Endothelial cell (in vitro differentiated cells): ENCODE measurements at regions not wholly inside any gene's neighbourhood (a gene's known extent, or its start where the extent isn't known, plus 50 kb on each side); places are given as distances from the start of the nearest gene placed in this dataset.

Experiments used
- DNase-seq: peaks from one replicate; pipeline ENCODE4 v3.0.0; 2021; ENCODE audit warnings: low spot score
- H3K27ac Mint-ChIP-seq: one replicate; pipeline ENCODE4 v1.8.0; 2021; ENCODE audit warnings: mixed read lengths, inconsistent platforms; ENCODE audit not compliant: unreplicated experiment
- H3K27me3 Mint-ChIP-seq: one replicate; pipeline ENCODE4 v1.8.0; 2021; ENCODE audit warnings: mild to moderate bottlenecking, moderate library complexity, mixed read lengths, inconsistent platforms; ENCODE audit not compliant: unreplicated experiment
- H3K36me3 Mint-ChIP-seq: one replicate; pipeline ENCODE4 v1.8.0; 2021; ENCODE audit warnings: mild to moderate bottlenecking, low read depth, mixed read lengths, inconsistent platforms; ENCODE audit not compliant: unreplicated experiment
- H3K4me1 Mint-ChIP-seq: one replicate; pipeline ENCODE4 v1.8.0; 2021; ENCODE audit warnings: mild to moderate bottlenecking, mixed read lengths, inconsistent platforms; ENCODE audit not compliant: unreplicated experiment
- H3K4me3 Mint-ChIP-seq: one replicate; pipeline ENCODE4 v1.8.0; 2021; ENCODE audit warnings: mild to moderate bottlenecking, mixed read lengths, inconsistent platforms; ENCODE audit not compliant: unreplicated experiment
- H3K9me3 Mint-ChIP-seq: one replicate; pipeline ENCODE4 v1.8.0; 2021; ENCODE audit warnings: mixed read lengths, inconsistent platforms; ENCODE audit not compliant: unreplicated experiment
- CTCF ChIP-seq: fragments of 200-600 bp; sonication (generic); IDR thresholded peaks from one replicate; pipeline ENCODE4 v1.5.0; 2021; ENCODE audit warnings: antibody characterized with exemption; ENCODE audit not compliant: unreplicated experiment

GRCh38 chrX:4268676-4269075 is 555.2 kb upstream of the PRKX start:
- Mint-ChIP-seq H3K4me1 (no peaks in the 10 kb centered on the region), H3K36me3 (no peaks in the 10 kb centered on the region), H3K27me3 (no peaks in the 10 kb centered on the region), H3K27ac (no peak overlapping the region), H3K4me3 (no peak overlapping the region), H3K9me3 (no peaks in the 10 kb centered on the region)
- TF ChIP-seq CTCF, result no peak
- DNase-seq, result no peak

DNA sequence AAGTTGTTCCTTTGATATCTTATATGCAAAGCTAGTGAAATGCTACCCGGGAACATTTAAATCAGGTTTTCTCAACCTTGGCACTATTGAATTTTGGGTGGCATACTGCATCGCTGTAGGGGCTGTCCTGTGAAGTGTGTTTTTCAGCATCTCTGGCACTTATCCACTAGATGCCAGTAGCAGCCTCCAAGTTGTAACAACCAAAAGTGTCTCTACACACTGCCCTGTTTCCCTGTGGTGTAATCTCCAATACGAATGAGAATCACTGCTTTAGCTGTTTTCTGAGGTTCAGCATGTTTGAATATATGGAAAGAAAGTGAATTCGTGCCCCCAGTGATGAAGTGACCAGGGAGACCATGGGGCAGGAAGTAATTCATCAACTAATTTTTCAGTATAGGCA is 551.6 kb upstream of the PRKX start:
- Mint-ChIP-seq H3K27ac (no peak overlapping the region), H3K36me3 (no peaks in the 10 kb centered on the region), H3K9me3 (no peaks in the 10 kb centered on the region), H3K4me1 (no peaks in the 10 kb centered on the region), H3K27me3 (no peaks in the 10 kb centered on the region), H3K4me3 (no peak overlapping the region)
- TF ChIP-seq CTCF, result no peak
- DNase-seq, result no peak

GRCh38 chrX:4263030-4263803 is 549.8 kb upstream of the PRKX start:
- Mint-ChIP-seq H3K27me3 (no peaks in the 10 kb centered on the region), H3K27ac (no peak overlapping the region), H3K9me3 (no peaks in the 10 kb centered on the region), H3K4me1 (no peaks in the 10 kb centered on the region), H3K36me3 (no peaks in the 10 kb centered on the region), H3K4me3 (no peak overlapping the region)
- peak; percentile 42 for TF ChIP-seq CTCF
- DNase-seq, result no peak

GRCh38 chrX:4253092-4253491 is 539.6 kb upstream of the PRKX start:
- Mint-ChIP-seq H3K36me3 (no peaks in the 10 kb centered on the region), H3K4me1 (peaks cover 6% of the 10 kb centered on the region), H3K27ac (peak overlapping the region; percentile 92), H3K27me3 (no peaks in the 10 kb centered on the region), H3K9me3 (no peaks in the 10 kb centered on the region), H3K4me3 (no peak overlapping the region)
- DNase-seq, result no peak
- no peak for TF ChIP-seq CTCF

- no peak overlapping the region for H3K4me3 Mint-ChIP-seq
- no peak for TF ChIP-seq CTCF
- H3K27me3 Mint-ChIP-seq, result no peaks in the 10 kb centered on the region
Observed at GRCh38 chrX:4249401-4249800, 536.0 kb upstream of the PRKX start.

More at GRCh38 chrX:4249401-4249800, 536.0 kb upstream of the PRKX start:
- Mint-ChIP-seq H3K27ac (no peak overlapping the region), H3K36me3 (no peaks in the 10 kb centered on the region), H3K4me1 (peaks cover 6% of the 10 kb centered on the region), H3K9me3 (no peaks in the 10 kb centered on the region)
- DNase-seq, result no peak
